GM12891 (cell line): ENCODE measurements at regions not wholly inside any gene's neighbourhood (a gene's known extent, or its start where the extent isn't known, plus 50 kb on each side); places are given as distances from the start of the nearest gene placed in this dataset.

ENCODE experiments used
- POLR2A ChIP-seq: IDR thresholded peaks from 2 replicates; pipeline ENCODE4 v1.6.1; 2011; ENCODE audit warnings: low read depth, low read length, control low read depth
- POLR2AphosphoS5 ChIP-seq: IDR thresholded peaks from 2 replicates; pipeline ENCODE4 v1.6.1; 2011; ENCODE audit warnings: low read depth, low read length, control low read depth
- TAF1 ChIP-seq: IDR thresholded peaks from 2 replicates; pipeline ENCODE4 v1.6.1; 2011; ENCODE audit warnings: low read depth, low read length, control low read depth

- TF ChIP-seq POLR2A: no peak
- TF ChIP-seq TAF1: no peak
- TF ChIP-seq POLR2AphosphoS5: no peak
Measured at GRCh38 chrX:76076124-76076523, 96.7 kb upstream of the PBDC1 start.
